ENCODE measurements at regions not wholly inside any gene's neighbourhood (a gene's known extent, or its start where the extent isn't known, plus 50 kb on each side); places are given as distances from the start of the nearest gene placed in this dataset.

DNA sequence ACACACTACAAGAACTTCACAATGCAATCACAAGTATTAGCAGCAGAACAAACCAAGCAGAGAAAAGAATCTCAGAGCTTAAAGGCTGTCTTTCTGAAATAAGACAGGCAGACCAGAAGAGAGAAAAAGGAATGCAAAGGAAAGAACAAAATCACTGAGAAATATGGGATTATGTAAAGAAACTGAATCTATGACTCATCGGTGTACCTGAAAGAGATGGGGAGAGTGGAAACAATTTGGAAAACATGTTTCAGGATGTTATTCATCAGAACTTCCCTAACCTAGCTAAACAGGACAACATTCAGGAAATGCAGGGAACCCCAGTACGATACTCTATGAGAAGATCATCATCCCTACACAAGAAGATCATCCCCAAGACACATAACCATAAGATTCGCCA is 499.0 kb upstream of the CHAC2 start:
- H3K4me3 ChIP-seq = no peak overlapping the region
- 66 to 92% (median 90%) methylated on average over 3 of the region's 3 CpGs for WGBS, 3 donors
- DNase-seq = no peak
- no peaks in the 10 kb centered on the region for H3K27me3 ChIP-seq
- TF ChIP-seq, protein P1, sequence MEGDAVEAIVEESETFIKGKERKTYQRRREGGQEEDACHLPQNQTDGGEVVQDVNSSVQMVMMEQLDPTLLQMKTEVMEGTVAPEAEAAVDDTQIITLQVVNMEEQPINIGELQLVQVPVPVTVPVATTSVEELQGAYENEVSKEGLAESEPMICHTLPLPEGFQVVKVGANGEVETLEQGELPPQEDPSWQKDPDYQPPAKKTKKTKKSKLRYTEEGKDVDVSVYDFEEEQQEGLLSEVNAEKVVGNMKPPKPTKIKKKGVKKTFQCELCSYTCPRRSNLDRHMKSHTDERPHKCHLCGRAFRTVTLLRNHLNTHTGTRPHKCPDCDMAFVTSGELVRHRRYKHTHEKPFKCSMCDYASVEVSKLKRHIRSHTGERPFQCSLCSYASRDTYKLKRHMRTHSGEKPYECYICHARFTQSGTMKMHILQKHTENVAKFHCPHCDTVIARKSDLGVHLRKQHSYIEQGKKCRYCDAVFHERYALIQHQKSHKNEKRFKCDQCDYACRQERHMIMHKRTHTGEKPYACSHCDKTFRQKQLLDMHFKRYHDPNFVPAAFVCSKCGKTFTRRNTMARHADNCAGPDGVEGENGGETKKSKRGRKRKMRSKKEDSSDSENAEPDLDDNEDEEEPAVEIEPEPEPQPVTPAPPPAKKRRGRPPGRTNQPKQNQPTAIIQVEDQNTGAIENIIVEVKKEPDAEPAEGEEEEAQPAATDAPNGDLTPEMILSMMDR (IDR thresholded peaks at IDR 0.05) = no peak
- no peak for TF ChIP-seq EP300 (IDR thresholded peaks at IDR 0.05)
- TF ChIP-seq POLR2A (IDR thresholded peaks at IDR 0.05) = no peak
- intact Hi-C loops (cut with DNase I) = no loop called here
- H3K36me3 ChIP-seq = no peaks in the 10 kb centered on the region
- no peaks in the 10 kb centered on the region for H3K4me1 ChIP-seq (ENCODE audit: insufficient read depth)
- no peak overlapping the region for H3K27ac ChIP-seq
- no peaks in the 10 kb centered on the region for H3K9me3 ChIP-seq

DNA sequence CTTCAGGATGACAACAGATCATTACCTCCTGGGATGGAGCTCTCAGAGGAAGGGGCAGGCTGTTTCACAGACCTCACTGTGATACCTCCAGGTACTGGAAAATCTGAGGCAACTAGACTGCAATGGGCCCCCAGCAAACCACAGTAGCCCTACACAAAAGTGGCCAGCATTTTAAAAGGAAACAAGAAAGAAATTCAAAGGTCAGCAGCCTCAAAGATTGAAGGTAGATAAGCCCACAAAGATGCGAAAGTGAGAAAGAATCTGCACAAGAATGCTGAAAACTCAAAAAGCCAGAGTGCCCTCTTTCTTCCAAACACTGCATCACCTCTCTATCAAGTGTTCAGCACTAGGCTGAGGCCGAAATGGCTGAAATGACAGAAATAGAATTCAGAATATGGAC is 499.5 kb upstream of the CHAC2 start:
- no peak for DNase-seq
- no peaks in the 10 kb centered on the region for H3K4me1 ChIP-seq (ENCODE audit: insufficient read depth)
- intact Hi-C loops (cut with DNase I) = no loop called here
- no peaks in the 10 kb centered on the region for H3K27me3 ChIP-seq
- TF ChIP-seq, protein P1 (IDR thresholded peaks at IDR 0.05) = no peak
- TF ChIP-seq POLR2A (IDR thresholded peaks at IDR 0.05) (no peak), EP300 (IDR thresholded peaks at IDR 0.05) (no peak)
- no peak overlapping the region for H3K4me3 ChIP-seq
- no peak overlapping the region for H3K27ac ChIP-seq
- WGBS, 3 donors = 57 to 64% (median 61%) methylated on average over 2 of the region's 2 CpGs
- no peaks in the 10 kb centered on the region for H3K36me3 ChIP-seq
- no peaks in the 10 kb centered on the region for H3K9me3 ChIP-seq

DNA sequence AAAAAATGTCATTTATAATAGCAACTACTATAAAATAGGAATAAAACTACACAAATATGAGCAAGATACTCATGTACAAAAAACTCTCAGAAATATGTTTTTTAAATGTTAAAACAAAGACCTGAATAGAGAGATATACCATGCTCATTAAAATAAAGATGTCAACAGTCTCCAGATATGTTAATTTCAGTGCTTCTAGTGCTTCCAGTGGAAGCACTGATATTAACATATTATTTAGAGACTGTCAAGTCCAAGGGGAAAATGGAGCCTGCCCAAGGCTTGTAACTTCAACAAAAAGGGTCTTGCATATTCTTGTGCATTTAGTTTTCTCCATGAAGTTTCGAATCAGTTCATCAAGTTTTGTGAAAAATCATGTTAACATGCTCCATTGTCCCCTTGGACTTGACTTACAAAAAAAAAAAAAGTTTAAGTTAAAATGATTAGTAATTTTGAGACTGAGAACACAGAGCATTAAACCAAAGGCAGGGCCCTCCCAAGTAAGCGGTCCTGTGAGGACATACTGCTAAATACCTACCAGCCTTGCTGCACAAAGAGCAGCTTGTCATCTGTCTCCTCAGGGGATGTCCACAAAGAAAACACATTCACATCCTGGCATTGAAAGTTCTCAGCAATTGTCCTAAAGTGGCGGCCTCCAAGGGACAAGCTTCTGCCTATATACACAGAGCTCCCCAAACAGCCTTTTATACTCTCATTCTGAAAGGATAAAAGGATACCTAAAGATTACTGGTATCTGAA is 501.9 kb upstream of the CHAC2 start:
- Histone ChIP-seq H3K4me3 (no peak overlapping the region), H3K27ac (no peak overlapping the region), H3K9me3 (no peaks in the 10 kb centered on the region), H3K4me1 (ENCODE audit: insufficient read depth) (no peaks in the 10 kb centered on the region), H3K36me3 (no peaks in the 10 kb centered on the region), H3K27me3 (no peaks in the 10 kb centered on the region)
- no peak for DNase-seq
- intact Hi-C loops (cut with DNase I) = no loop called here
- TF ChIP-seq, protein P1 (IDR thresholded peaks at IDR 0.05) = no peak
- TF ChIP-seq EP300 (IDR thresholded peaks at IDR 0.05) (no peak), POLR2A (IDR thresholded peaks at IDR 0.05) (no peak)
- 87 to 93% (median 87%) methylated on average over 3 of the region's 3 CpGs for WGBS, 3 donors

DNA sequence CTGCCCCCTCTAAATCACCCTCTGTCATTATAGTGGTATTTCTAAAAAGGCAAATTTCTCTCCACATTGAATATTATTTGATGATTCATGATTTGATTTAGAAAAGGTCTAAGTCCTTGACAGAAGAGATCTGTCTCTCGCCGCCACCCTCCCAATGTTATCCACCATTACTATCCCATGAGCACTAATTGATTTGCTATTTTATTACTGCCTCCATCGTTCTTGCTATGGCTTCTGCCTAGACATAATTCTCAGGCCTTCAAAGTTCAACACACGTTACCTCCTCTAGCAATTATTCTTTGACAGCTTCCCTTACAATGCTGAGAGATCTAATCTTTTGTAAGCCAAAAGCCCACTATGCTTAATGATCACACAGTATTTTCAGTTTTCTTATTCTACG is 507.0 kb upstream of the CHAC2 start:
- H3K4me3 ChIP-seq = no peak overlapping the region
- H3K4me1 ChIP-seq (ENCODE audit: insufficient read depth) = no peaks in the 10 kb centered on the region
- no peaks in the 10 kb centered on the region for H3K9me3 ChIP-seq
- intact Hi-C loops (cut with DNase I) = no loop called here
- DNase-seq = no peak
- no peak overlapping the region for H3K27ac ChIP-seq
- TF ChIP-seq, protein P1 (IDR thresholded peaks at IDR 0.05) = no peak
- TF ChIP-seq EP300 (IDR thresholded peaks at IDR 0.05) = no peak
- no peak for TF ChIP-seq POLR2A (IDR thresholded peaks at IDR 0.05)
- H3K27me3 ChIP-seq = no peaks in the 10 kb centered on the region
- H3K36me3 ChIP-seq = no peaks in the 10 kb centered on the region
- 89 to 90% (median 89%) methylated on average over 5 of the region's 5 CpGs for WGBS, 3 donors
